ENCODE measurements at regions not wholly inside any gene's neighbourhood (a gene's known extent, or its start where the extent isn't known, plus 50 kb on each side); places are given as distances from the start of the nearest gene placed in this dataset.

- no peak overlapping the region for H3K4me3 ChIP-seq
Measured at GRCh38 chr10:24136070-24136469, 72.9 kb upstream of the KIAA1217 start.

GRCh38 chr10:24147321-24147720 lies 61.6 kb upstream of the KIAA1217 start:
- no peak for TF ChIP-seq CTCF (IDR thresholded peaks at IDR 0.05)
- no peaks in the 10 kb centered on the region for H3K9me3 ChIP-seq
- H3K4me3 ChIP-seq = no peak overlapping the region
- no peaks in the 10 kb centered on the region for H3K36me3 ChIP-seq
- intact Hi-C loops (cut with DNase I) = no loop called here
- H3K4me1 ChIP-seq = no peaks in the 10 kb centered on the region
- ATAC-seq (no peak), DNase-seq (no peak)
- H3K27ac ChIP-seq = no peak overlapping the region
- no peaks in the 10 kb centered on the region for H3K27me3 ChIP-seq

More at GRCh38 chr10:24136070-24136469, 72.9 kb upstream of the KIAA1217 start:
- DNase-seq = no peak
- H3K27ac ChIP-seq = no peak overlapping the region
- intact Hi-C loops (cut with DNase I) = no loop called here
- no peaks in the 10 kb centered on the region for H3K36me3 ChIP-seq
- H3K9me3 ChIP-seq = no peaks in the 10 kb centered on the region
- H3K4me1 ChIP-seq = no peaks in the 10 kb centered on the region
- TF ChIP-seq CTCF (IDR thresholded peaks at IDR 0.05) = no peak
- H3K27me3 ChIP-seq = no peaks in the 10 kb centered on the region
- no peak for ATAC-seq

- ATAC-seq (no peak), DNase-seq (no peak)
- H3K9me3 ChIP-seq = no peaks in the 10 kb centered on the region
- no peak overlapping the region for H3K4me3 ChIP-seq
- no peaks in the 10 kb centered on the region for H3K4me1 ChIP-seq
- H3K27ac ChIP-seq = no peak overlapping the region
- intact Hi-C loops (cut with DNase I) = no loop called here
- H3K27me3 ChIP-seq = no peaks in the 10 kb centered on the region
- TF ChIP-seq CTCF (IDR thresholded peaks at IDR 0.05) = no peak
- no peaks in the 10 kb centered on the region for H3K36me3 ChIP-seq
Measured at GRCh38 chr10:24149640-24150039, 59.3 kb upstream of the KIAA1217 start.

- intact Hi-C loops (cut with DNase I) = no loop called here
- no peak for ATAC-seq
- DNase-seq = no peak
- no peak overlapping the region for H3K27ac ChIP-seq
- H3K9me3 ChIP-seq = no peaks in the 10 kb centered on the region
- H3K4me1 ChIP-seq = no peaks in the 10 kb centered on the region
- no peaks in the 10 kb centered on the region for H3K36me3 ChIP-seq
- H3K4me3 ChIP-seq = no peak overlapping the region
- no peak for TF ChIP-seq CTCF (IDR thresholded peaks at IDR 0.05)
- H3K27me3 ChIP-seq = no peaks in the 10 kb centered on the region
Measured at GRCh38 chr10:24150853-24151252, 58.1 kb upstream of the KIAA1217 start.

GRCh38 chr10:24152270-24152669 lies 56.7 kb upstream of the KIAA1217 start:
- intact Hi-C loops (cut with DNase I) = no loop called here
- Histone ChIP-seq H3K4me1 (no peaks in the 10 kb centered on the region), H3K27me3 (no peaks in the 10 kb centered on the region), H3K27ac (no peak overlapping the region), H3K9me3 (no peaks in the 10 kb centered on the region), H3K4me3 (no peak overlapping the region), H3K36me3 (no peaks in the 10 kb centered on the region)
- DNase-seq (no peak), ATAC-seq (no peak)
- TF ChIP-seq CTCF (IDR thresholded peaks at IDR 0.05) = no peak

GRCh38 chr10:24153031-24153430 lies 55.9 kb upstream of the KIAA1217 start:
- H3K9me3 ChIP-seq = no peaks in the 10 kb centered on the region
- H3K4me1 ChIP-seq = no peaks in the 10 kb centered on the region
- intact Hi-C loops (cut with DNase I) = no loop called here
- no peak overlapping the region for H3K4me3 ChIP-seq
- no peak for TF ChIP-seq CTCF (IDR thresholded peaks at IDR 0.05)
- no peak for DNase-seq
- no peaks in the 10 kb centered on the region for H3K36me3 ChIP-seq
- no peak overlapping the region for H3K27ac ChIP-seq
- no peak for ATAC-seq
- no peaks in the 10 kb centered on the region for H3K27me3 ChIP-seq

Data from upper lobe of right lung (tissue), 1 donor.